Activated T-helper 2 cell treated with anti-CD3 and anti-CD28 coated beads, Interferon-gamma antibody, Interleukin-2, Interleukin-4, amounts not matched to agents 10 μg/mL and 5 μg/mL and 100 μg/mL, durations not matched to agents 14 hours and 24 hours and 36 hours (primary cell): ENCODE measurements at regions not wholly inside any gene's neighbourhood (a gene's known extent, or its start where the extent isn't known, plus 50 kb on each side); places are given as distances from the start of the nearest gene placed in this dataset.
"Not testable (repeated sequence)": the region's sequence is repeated elsewhere in the genome, so short reads cannot be mapped to it uniquely, and the experiment has no call there.

Source experiments
- DNase-seq: peaks from one replicate; pipeline ENCODE4 v3.0.0; 2021; ENCODE audit warnings: low spot score
- H3K27ac Mint-ChIP-seq: one replicate; pipeline ENCODE4 v1.8.0; 2021; ENCODE audit warnings: mixed read lengths
- H3K27me3 Mint-ChIP-seq: one replicate; pipeline ENCODE4 v1.8.0; 2021; ENCODE audit warnings: low read depth, mixed read lengths
- H3K36me3 Mint-ChIP-seq: one replicate; pipeline ENCODE4 v1.8.0; 2021; ENCODE audit warnings: low read depth, mixed read lengths
- H3K4me1 Mint-ChIP-seq: one replicate; pipeline ENCODE4 v1.8.0; 2021; ENCODE audit warnings: low read depth, mixed read lengths
- H3K4me3 Mint-ChIP-seq: one replicate; pipeline ENCODE4 v1.8.0; 2021; ENCODE audit warnings: low read depth, mild to moderate bottlenecking, moderate library complexity, mixed read lengths
- H3K9me3 Mint-ChIP-seq: one replicate; pipeline ENCODE4 v1.8.0; 2021; ENCODE audit warnings: mixed read lengths
- intact Hi-C: fragments of 100-400 bp; cut with micrococcal nuclease; formaldehyde crosslinking; loops from one replicate; pipeline ENCODE4 v1.15.1; 2023

DNA sequence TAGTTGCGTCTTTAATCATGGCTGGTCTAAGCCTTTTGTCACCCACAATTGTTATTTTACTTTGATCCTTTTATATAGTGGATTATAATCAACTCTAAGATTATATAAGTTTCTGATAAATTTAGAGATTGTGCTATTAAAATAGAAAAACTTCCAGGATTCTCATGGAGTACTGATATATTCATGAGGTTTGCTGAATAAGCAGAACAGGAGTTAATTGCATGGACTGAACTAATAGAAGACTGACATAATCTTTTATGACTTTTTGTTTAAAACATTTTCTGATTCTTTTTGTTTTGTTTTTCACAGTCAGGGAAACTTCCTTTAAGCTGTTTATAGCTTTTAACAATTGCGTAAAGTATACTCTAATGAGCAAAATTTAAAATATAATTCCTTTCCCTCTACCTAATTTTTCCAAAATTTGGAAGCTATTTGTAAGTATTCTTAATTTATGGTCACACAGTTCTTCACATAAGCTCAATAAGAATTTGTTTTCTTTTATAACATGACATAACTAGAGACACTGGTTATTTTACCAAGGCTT is 129.9 kb upstream of the TMEM260 start:
- Mint-ChIP-seq H3K27me3 (peaks cover 6% of the 10 kb centered on the region), H3K36me3 (no peaks in the 10 kb centered on the region), H3K9me3 (peaks cover 10% of the 10 kb centered on the region), H3K4me1 (no peaks in the 10 kb centered on the region), H3K4me3 (no peak overlapping the region), H3K27ac (no peak overlapping the region)
- intact Hi-C loops, result no loop called here
- DNase-seq, result no peak

DNA sequence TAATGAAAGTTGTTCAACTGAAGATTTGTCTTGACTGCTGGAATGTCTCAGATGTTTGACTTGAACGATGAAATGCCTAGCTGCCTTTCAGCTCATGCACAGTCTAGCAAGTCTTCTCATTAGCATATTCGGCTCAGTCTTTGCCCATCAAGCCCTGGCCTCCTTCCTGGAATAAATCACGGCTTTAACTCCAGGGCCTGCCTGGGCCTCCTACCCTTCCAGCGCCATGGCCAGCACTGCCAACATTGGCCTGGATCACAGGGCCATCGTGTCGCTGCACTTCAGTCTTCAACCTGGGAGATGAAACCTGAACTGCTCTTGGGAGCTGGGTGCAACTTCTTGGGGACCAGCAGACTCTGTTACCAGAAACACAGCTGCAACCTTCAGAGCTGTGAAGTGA is 126.7 kb upstream of the TMEM260 start:
- intact Hi-C loops, result no loop called here
- no peak overlapping the region for H3K27ac Mint-ChIP-seq
- DNase-seq, result no peak
- no peaks in the 10 kb centered on the region for H3K36me3 Mint-ChIP-seq
- peaks cover 3% of the 10 kb centered on the region for H3K27me3 Mint-ChIP-seq
- H3K4me1 Mint-ChIP-seq, result no peaks in the 10 kb centered on the region
- H3K4me3 Mint-ChIP-seq, result no peak overlapping the region
- peaks cover 7% of the 10 kb centered on the region for H3K9me3 Mint-ChIP-seq

DNA sequence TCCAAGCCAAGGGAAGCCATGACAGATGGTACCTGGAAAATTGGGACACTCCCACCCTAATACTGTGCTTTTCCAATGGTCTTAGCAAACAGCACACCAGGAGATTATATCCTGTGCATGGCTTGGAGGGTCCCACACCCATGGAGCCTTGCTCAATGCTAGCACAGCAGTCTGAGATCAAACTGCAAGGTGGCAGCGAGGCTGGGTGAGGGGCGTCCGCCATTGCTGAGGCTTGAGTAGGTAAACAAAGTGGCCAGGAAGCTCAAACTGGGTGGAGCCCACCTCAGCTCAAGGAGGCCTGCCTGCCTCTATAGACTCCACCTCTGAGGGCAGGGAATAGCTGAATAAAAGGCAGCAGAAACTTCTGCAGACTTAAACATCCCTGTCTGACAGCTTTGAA is 124.9 kb upstream of the TMEM260 start:
- H3K4me3 Mint-ChIP-seq, DNase-seq, H3K9me3 Mint-ChIP-seq, H3K4me1 Mint-ChIP-seq, H3K27me3 Mint-ChIP-seq, H3K27ac Mint-ChIP-seq, intact Hi-C loops, H3K36me3 Mint-ChIP-seq: not testable (repeated sequence)

DNA sequence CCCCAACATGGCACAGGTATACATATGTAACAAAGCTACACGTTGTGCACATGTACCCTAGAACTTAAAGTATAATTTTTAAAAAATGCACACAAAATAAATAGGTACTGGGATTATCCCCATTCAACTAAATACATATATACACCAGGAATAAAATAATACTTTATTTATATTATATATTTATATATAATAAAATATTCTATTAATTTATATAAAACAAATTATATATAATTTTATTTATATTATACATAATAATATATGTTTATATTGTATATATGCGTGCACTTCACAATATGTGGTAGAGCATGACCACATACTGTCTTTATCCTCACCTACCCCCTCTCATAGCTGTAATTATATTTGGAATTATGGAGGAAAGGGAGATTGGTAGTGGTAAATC is 119.1 kb upstream of the TMEM260 start:
- no peaks in the 10 kb centered on the region for H3K36me3 Mint-ChIP-seq
- H3K27ac Mint-ChIP-seq, result no peak overlapping the region
- H3K4me1 Mint-ChIP-seq, result no peaks in the 10 kb centered on the region
- H3K27me3 Mint-ChIP-seq, result peaks cover 8% of the 10 kb centered on the region
- no peaks in the 10 kb centered on the region for H3K9me3 Mint-ChIP-seq
- no peak overlapping the region for H3K4me3 Mint-ChIP-seq
- intact Hi-C loops, result no loop called here
- DNase-seq, result no peak

DNA sequence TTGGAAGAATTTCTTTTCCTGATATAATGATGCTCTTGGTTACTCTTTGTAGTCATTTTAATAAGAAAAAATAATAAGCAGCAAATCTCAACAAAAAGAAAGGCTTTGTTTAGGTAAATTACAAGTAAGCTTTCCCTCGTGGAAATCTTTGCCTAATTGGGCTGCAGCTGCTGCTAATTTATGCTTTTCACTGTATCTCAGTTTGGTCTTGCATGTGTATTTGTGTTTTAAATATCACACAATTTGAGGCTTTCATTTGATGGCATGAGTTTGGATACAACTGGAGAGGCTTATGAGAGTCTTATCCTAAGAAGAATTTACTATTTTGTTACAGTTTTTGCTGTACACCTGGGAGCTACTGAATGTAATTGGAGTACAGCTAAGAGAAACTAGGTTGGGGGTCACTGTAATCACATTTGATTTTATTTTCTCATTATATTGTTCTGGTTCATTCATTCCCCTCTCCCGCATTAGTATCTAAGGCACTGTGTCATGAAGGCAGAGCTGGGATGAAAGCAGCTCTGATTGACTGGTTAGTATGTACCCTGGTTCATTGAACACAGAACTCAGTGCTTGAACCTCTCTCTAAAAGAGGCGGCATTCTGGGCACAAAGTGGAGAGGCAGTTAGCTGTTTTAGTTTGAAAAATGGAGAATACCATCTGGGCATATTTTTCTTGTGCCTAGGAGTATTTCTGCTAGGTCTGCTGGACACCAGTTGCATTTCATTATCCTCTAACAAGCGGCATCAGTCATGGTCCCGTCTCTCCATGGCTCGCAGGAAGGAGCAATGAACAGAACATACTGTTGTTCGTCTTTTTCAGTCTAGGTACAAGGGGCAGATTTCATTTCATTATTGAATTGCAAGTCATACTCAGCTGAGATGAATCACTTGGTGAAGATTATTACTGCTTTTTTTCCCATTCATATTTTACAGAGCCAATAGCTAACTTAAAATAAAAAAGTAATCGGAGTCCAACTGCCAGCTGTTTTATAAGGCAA is 118.0 kb upstream of the TMEM260 start:
- Mint-ChIP-seq H3K4me1 (no peaks in the 10 kb centered on the region), H3K27ac (no peak overlapping the region), H3K36me3 (no peaks in the 10 kb centered on the region), H3K27me3 (peaks cover 14% of the 10 kb centered on the region), H3K9me3 (no peaks in the 10 kb centered on the region), H3K4me3 (no peak overlapping the region)
- intact Hi-C loops, result no loop called here
- DNase-seq, result no peak

DNA sequence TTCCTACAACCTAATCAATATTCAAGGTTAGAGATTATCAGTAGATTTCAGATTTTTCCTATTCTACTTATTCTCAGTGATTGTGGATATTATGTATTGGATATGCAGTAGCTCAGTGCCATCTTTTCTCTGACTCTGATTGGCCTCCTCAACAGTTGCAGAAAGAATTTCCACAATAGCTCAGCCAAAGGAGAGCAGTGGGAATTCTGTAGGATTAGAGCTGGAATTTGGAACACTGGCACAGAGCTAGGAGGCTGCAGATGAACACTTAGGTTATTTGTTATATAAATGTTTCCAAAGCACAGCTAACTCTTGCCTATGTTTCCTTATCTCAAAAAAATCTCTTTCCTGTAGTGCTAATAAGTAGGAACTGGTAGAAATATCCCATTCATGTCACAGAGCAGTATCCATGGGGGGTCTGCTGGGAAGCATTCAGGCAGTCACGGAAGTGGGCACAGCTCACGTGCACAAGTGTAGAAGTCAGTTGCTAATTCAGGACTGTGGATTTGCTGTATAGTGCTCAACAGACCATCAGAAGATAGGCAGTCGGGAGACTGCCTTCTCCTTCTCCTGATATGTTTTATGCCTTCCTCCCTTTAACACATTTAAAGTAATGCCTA is 116.2 kb upstream of the TMEM260 start:
- no peaks in the 10 kb centered on the region for H3K9me3 Mint-ChIP-seq
- intact Hi-C loops, result no loop called here
- H3K27ac Mint-ChIP-seq, result no peak overlapping the region
- H3K4me1 Mint-ChIP-seq, result no peaks in the 10 kb centered on the region
- H3K27me3 Mint-ChIP-seq, result peaks cover 17% of the 10 kb centered on the region
- no peak for DNase-seq
- no peak overlapping the region for H3K4me3 Mint-ChIP-seq
- H3K36me3 Mint-ChIP-seq, result no peaks in the 10 kb centered on the region

DNA sequence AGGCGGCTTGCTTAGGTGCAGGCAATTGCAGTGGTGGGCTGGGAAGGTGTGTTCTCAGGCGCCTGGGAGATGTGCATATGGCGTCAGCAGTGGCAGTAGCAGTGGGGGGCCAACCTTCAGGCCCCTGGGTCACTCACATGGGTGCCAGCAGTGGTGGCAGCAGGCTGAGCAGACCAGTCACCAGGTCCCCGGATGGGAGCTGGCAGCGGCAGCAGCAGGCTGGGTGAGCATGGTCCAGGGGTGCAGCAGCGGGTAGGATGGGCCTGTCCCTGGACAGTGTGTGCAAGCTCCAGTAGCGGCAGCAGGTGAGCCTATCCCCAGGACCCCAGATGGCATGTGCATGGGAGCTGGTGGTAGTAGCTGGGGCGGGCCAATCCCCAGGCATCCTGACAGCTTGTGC is 108.5 kb upstream of the TMEM260 start:
- intact Hi-C loops, result loop anchor here (5.0 to 10.0 kb wide), 3 partner anchors 606 to 1024 kb away; no protein-coding TSS in a partner anchor
- H3K4me1 Mint-ChIP-seq, result no peaks in the 10 kb centered on the region
- DNase-seq, result no peak
- no peaks in the 10 kb centered on the region for H3K9me3 Mint-ChIP-seq
- peaks cover 13% of the 10 kb centered on the region for H3K27me3 Mint-ChIP-seq
- no peak overlapping the region for H3K27ac Mint-ChIP-seq
- no peak overlapping the region for H3K4me3 Mint-ChIP-seq
- no peaks in the 10 kb centered on the region for H3K36me3 Mint-ChIP-seq

DNA sequence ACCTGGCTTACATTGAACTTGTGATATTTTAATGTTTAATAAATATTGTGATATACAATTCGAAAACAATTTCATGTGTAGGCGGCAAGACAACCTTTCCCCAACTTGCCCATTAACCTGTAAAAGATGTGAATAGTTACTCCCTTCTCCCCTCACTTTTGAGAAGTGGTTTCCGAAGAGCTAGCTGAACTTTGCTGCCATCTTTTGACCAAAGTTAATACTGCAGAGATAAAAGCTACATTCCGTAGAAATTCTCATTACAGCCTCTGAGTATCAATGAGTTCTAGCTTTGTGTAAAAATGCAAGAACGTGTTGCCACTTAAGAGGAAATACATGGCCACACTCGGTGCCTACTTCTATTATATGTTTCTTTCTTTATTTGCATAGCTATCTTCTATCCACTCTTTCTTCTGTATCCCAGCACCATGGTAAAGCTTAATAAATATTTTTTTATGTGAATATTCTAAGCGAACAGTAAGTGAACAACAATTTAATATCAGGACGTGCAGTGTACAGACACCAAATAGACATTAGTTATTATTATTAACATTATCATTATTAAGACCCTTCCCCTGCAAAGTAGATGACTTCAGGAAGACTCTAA is 105.1 kb upstream of the TMEM260 start:
- DNase-seq, result no peak
- H3K9me3 Mint-ChIP-seq, result no peaks in the 10 kb centered on the region
- no peak overlapping the region for H3K4me3 Mint-ChIP-seq
- H3K27ac Mint-ChIP-seq, result no peak overlapping the region
- H3K27me3 Mint-ChIP-seq, result peaks cover 15% of the 10 kb centered on the region
- no peaks in the 10 kb centered on the region for H3K36me3 Mint-ChIP-seq
- intact Hi-C loops, result loop anchor here (5.0 to 10.0 kb wide), 3 partner anchors 610 to 1027 kb away; no protein-coding TSS in a partner anchor
- H3K4me1 Mint-ChIP-seq, result no peaks in the 10 kb centered on the region

DNA sequence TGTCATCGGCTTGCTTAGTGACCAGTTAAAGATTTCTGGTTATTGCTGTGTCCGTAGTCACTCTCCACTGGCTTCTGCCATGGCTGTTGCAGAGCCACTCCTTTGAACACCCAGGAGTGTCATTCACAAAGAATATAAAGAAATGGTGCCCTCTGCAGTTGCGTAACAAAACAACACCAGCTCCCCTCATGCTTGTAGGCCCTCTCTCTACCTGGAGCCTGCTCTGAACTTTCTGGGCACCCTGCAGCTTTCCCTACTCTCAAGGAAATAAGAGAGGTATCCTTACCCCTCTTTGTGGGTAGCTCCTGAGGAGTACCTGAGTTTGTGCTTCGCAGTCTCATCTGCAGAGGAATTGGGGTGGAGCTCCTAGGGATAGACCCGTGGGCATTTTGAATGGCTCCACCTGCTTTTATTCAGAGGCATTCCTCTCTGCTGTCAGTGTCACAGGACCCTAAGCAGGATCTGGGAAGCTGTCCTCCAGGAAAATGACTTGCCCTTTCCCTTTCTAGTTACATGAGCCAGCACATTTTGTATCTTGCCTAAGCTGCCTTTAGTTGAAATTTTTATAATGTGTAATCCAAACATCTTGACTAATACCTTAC is 97.2 kb upstream of the TMEM260 start:
- DNase-seq, result no peak
- Mint-ChIP-seq H3K27me3 (peaks cover 19% of the 10 kb centered on the region), H3K27ac (no peak overlapping the region), H3K4me3 (no peak overlapping the region), H3K4me1 (no peaks in the 10 kb centered on the region), H3K9me3 (no peaks in the 10 kb centered on the region), H3K36me3 (no peaks in the 10 kb centered on the region)
- intact Hi-C loops, result no loop called here

DNA sequence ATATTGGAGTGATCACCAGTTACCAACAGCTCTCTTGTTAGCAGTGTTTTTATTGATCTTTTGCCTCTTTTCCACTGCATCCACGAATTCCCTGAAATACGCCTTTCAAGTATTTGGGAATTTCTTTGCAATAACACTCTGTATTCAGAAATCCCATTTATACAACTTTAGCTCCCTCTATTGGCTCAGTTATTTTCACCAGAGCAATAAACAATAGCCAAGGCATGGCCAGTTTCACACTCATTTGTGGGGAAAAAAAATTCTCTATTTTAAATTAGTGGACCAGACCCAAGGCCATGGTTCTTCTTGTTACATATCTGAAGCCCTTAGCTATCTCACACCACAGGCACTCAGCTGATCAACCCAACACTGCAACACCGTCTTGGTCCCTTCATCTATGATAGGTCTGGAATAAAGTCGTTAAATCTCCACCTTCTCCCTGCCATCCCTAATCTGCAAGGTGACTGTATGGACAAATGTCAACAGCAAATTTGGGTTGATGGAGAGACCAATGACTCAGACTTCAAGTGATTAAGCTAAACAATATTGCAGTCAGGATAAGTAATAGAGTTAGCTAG is 92.4 kb upstream of the TMEM260 start:
- peaks cover 3% of the 10 kb centered on the region for H3K27me3 Mint-ChIP-seq
- H3K4me1 Mint-ChIP-seq, result peaks cover 4% of the 10 kb centered on the region
- no peaks in the 10 kb centered on the region for H3K9me3 Mint-ChIP-seq
- no peak overlapping the region for H3K27ac Mint-ChIP-seq
- no peak for DNase-seq
- H3K36me3 Mint-ChIP-seq, result no peaks in the 10 kb centered on the region
- intact Hi-C loops, result no loop called here
- H3K4me3 Mint-ChIP-seq, result no peak overlapping the region

DNA sequence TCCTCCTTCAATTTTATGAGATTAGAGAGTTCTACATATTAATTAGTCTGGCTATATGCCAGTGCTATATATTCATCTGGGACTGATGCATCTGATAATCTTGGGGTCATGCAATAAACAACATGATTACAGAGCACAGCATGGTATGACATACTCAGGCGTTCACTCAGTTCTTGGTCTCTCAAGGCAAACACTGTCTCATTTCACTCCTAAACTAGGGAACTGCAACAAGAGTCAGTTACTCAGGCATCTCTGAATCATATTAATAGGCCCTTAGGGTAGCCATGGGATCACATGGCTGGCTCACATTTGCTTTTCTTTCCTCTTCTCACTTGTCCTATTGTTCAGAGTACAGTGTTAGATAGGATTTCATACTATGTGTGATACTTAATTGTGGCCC is 91.8 kb upstream of the TMEM260 start:
- Mint-ChIP-seq H3K9me3 (no peaks in the 10 kb centered on the region), H3K27me3 (peaks cover 3% of the 10 kb centered on the region), H3K27ac (no peak overlapping the region), H3K4me3 (no peak overlapping the region), H3K4me1 (peaks cover 4% of the 10 kb centered on the region), H3K36me3 (no peaks in the 10 kb centered on the region)
- no peak for DNase-seq
- intact Hi-C loops, result no loop called here

DNA sequence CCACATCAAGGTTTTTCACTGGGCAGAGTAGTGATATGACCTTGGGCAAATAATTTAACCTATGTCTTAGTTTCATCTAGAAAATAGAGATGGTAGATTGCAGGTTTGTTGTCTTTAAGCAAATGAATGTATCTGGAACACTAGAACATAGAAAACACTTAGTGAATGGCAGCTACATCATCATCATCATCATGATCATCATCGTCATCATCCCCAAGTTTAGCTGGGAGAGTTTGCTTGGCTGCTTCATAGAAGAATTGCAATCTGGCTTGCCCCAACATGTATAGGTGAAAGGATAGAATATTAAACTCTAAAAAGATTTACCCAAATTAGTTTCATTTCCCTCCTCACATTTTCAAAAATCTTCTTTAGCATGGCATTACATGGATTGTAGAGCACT is 91.3 kb upstream of the TMEM260 start:
- Mint-ChIP-seq H3K27me3 (peaks cover 2% of the 10 kb centered on the region), H3K9me3 (no peaks in the 10 kb centered on the region), H3K27ac (no peak overlapping the region), H3K4me3 (no peak overlapping the region), H3K4me1 (peaks cover 4% of the 10 kb centered on the region), H3K36me3 (no peaks in the 10 kb centered on the region)
- intact Hi-C loops, result no loop called here
- DNase-seq, result no peak
